DND-41 (cell line): ENCODE measurements at regions not wholly inside any gene's neighbourhood (a gene's known extent, or its start where the extent isn't known, plus 50 kb on each side); places are given as distances from the start of the nearest gene placed in this dataset.

Source experiments
- ATAC-seq: fragments of 200-7000 bp; cut with Tn5 transposase; 3 replicates; pipeline ENCODE4 v1.9.1; 2021; ENCODE audit warnings: low read depth; ENCODE audit not compliant: insufficient read depth
- DNase-seq: peaks from one replicate; pipeline ENCODE4 v3.0.0-alpha.2; 2020
- H2AFZ ChIP-seq: 2 replicates; pipeline ENCODE4 v1.6.0; 2012; ENCODE audit warnings: low read depth, low read length
- H3K27ac ChIP-seq: 2 replicates; pipeline ENCODE4 v1.5.1; 2012; ENCODE audit warnings: low read length, inconsistent platforms
- H3K27me3 ChIP-seq: fragments of 200-600 bp; sonication (generic); 2 replicates; pipeline ENCODE4 v1.6.0; 2012; ENCODE audit warnings: low read length, mild to moderate bottlenecking, inconsistent platforms; ENCODE audit not compliant: insufficient read depth, poor library complexity
- H3K36me3 ChIP-seq: 2 replicates; pipeline ENCODE4 v1.5.1; 2012; ENCODE audit warnings: low read length, inconsistent platforms; ENCODE audit not compliant: insufficient read depth
- H3K4me1 ChIP-seq: 2 replicates; pipeline ENCODE4 v1.5.1; 2012; ENCODE audit warnings: mild to moderate bottlenecking, low read length; ENCODE audit not compliant: insufficient read depth
- H3K4me2 ChIP-seq: 2 replicates; pipeline ENCODE4 v1.6.0; 2012; ENCODE audit warnings: mild to moderate bottlenecking, moderate library complexity, low read length, inconsistent platforms; ENCODE audit not compliant: insufficient read depth
- H3K4me3 ChIP-seq, 2 experiments: fragments of 200-600 bp in 1 of 2; shearing (Covaris generic) in 1 of 2; 2 replicates each; pipeline ENCODE4 v1.5.1; 2012 to 2016; ENCODE audit warnings: inconsistent platforms in 2 of 2, low read length in 2 of 2, mild to moderate bottlenecking in 2 of 2, low read depth in 1 of 2, moderate library complexity in 1 of 2
- H3K79me2 ChIP-seq: 2 replicates; pipeline ENCODE4 v1.6.0; 2012; ENCODE audit warnings: low read length, inconsistent platforms; ENCODE audit not compliant: insufficient read depth
- H3K9ac ChIP-seq: 2 replicates; pipeline ENCODE4 v1.6.0; 2012; ENCODE audit warnings: low read depth, mild to moderate bottlenecking, inconsistent platforms, low read length, moderate library complexity
- H3K9me3 ChIP-seq: 2 replicates; pipeline ENCODE4 v1.5.1; 2012; ENCODE audit warnings: low read length, moderate library complexity, mild to moderate bottlenecking, inconsistent platforms; ENCODE audit not compliant: insufficient read depth, severe bottlenecking
- H4K20me1 ChIP-seq: 2 replicates; pipeline ENCODE4 v1.6.0; 2012; ENCODE audit warnings: low read length; ENCODE audit not compliant: insufficient read depth
- EZH2 ChIP-seq: IDR thresholded peaks from 3 replicates; pipeline ENCODE4 v1.6.1; 2012; ENCODE audit warnings: borderline replicate concordance, low read depth, mild to moderate bottlenecking, moderate library complexity, low read length, inconsistent platforms; ENCODE audit not compliant: severe bottlenecking
- TF ChIP-seq, protein P1 (sequence below): IDR thresholded peaks from 2 replicates; pipeline ENCODE4 v1.5.1; 2012; ENCODE audit warnings: borderline replicate concordance, low read length, moderate library complexity, mild to moderate bottlenecking; ENCODE audit not compliant: poor library complexity, severe bottlenecking; ENCODE audit errors: extremely low read depth

DNA sequence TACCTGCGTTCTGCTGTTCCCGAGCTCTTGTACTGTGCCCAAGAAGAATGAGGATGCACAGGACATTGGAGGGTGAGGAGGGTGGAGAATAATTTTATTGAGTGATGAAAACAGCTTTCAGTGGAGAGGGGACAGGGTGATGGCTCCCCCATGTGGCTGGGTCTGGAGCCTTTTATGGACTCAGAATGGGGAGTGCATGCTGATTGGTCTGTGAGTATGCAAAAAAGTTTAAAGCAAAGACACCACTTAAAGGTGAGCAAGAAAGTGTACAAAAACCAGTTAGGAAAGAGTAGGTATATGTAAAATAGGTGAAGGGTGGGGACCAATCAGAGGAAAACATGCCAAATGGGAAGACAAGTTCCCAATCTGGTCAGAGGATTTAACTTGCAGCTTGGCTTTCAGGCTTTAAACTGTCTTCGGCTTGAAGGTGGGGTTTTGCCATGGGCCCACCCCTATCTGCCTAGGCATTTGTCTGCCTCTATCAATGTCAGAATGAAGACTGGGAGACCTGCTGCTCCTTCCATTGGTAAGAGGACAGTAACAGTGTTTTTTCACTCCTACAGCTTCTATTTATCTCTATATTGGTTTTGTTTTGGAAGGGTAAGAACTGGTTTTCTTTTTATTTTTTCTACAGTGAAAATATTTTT is 118.0 kb upstream of the RAI14 start:
- no peak for ATAC-seq
- no peak for DNase-seq
- Histone ChIP-seq H4K20me1 (no peaks in the 10 kb centered on the region), H3K4me1 (no peaks in the 10 kb centered on the region), H3K79me2 (no peaks in the 10 kb centered on the region), H3K9me3 (no peaks in the 10 kb centered on the region), H3K9ac (no peak overlapping the region), H3K27ac (no peak overlapping the region), H2AFZ (no peak overlapping the region), H3K27me3 (peaks cover 2% of the 10 kb centered on the region), H3K4me3 (no peak overlapping the region), H3K4me2 (no peak overlapping the region), H3K36me3 (no peaks in the 10 kb centered on the region)
- no peak for TF ChIP-seq EZH2
- TF ChIP-seq, protein P1, sequence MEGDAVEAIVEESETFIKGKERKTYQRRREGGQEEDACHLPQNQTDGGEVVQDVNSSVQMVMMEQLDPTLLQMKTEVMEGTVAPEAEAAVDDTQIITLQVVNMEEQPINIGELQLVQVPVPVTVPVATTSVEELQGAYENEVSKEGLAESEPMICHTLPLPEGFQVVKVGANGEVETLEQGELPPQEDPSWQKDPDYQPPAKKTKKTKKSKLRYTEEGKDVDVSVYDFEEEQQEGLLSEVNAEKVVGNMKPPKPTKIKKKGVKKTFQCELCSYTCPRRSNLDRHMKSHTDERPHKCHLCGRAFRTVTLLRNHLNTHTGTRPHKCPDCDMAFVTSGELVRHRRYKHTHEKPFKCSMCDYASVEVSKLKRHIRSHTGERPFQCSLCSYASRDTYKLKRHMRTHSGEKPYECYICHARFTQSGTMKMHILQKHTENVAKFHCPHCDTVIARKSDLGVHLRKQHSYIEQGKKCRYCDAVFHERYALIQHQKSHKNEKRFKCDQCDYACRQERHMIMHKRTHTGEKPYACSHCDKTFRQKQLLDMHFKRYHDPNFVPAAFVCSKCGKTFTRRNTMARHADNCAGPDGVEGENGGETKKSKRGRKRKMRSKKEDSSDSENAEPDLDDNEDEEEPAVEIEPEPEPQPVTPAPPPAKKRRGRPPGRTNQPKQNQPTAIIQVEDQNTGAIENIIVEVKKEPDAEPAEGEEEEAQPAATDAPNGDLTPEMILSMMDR: peak; percentile 40

DNA sequence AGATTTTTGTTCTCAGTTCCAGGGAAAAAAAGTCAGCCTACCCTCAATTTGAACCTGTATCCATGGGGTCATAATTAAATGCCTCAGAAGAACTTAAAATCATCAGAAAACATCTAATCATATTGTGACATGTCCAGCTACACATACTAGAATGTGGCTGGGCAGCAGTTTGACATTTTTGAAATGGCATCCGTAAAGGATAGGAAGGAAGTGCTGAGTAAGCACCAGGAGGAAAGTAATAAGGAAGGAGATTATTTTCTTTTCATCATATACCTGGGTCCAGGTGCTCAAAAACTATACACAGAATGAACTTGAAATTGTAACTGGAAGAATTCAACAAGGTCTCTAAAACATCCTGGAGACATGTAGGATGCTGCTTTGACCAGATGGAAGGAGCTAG is 116.9 kb upstream of the RAI14 start:
- Histone ChIP-seq H3K79me2 (no peaks in the 10 kb centered on the region), H3K9me3 (no peaks in the 10 kb centered on the region), H4K20me1 (no peaks in the 10 kb centered on the region), H3K9ac (no peak overlapping the region), H3K4me2 (no peak overlapping the region), H3K4me1 (no peaks in the 10 kb centered on the region), H3K36me3 (no peaks in the 10 kb centered on the region), H2AFZ (no peak overlapping the region), H3K4me3 (no peak overlapping the region), H3K27me3 (peaks cover 2% of the 10 kb centered on the region), H3K27ac (no peak overlapping the region)
- no peak for ATAC-seq
- no peak for TF ChIP-seq EZH2
- TF ChIP-seq, protein P1: no peak
- DNase-seq: no peak

DNA sequence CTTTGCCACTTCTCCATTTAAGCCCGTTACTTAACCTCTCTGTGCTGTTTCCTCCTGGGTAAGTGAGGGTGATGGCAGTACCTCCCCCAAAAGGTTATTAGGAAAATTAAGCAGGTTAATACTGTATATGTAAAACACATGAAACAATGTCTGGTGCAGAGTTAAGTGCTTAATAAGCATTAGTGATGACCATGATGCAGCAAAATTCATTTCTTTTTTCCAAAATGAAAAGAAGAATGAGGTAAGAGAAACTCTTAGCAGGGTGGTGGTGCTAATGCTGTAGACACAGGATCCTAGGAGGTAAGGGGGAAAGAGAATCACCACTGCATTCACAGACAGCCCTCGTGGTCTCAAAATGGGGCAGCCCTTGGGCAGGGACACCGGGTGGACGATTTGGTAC is 115.1 kb upstream of the RAI14 start:
- Histone ChIP-seq H3K4me2 (no peak overlapping the region), H3K9me3 (no peaks in the 10 kb centered on the region), H3K4me1 (no peaks in the 10 kb centered on the region), H3K4me3 (no peak overlapping the region), H3K36me3 (no peaks in the 10 kb centered on the region), H3K27ac (no peak overlapping the region), H2AFZ (no peak overlapping the region), H4K20me1 (no peaks in the 10 kb centered on the region), H3K27me3 (peaks cover 2% of the 10 kb centered on the region), H3K9ac (no peak overlapping the region), H3K79me2 (no peaks in the 10 kb centered on the region)
- no peak for ATAC-seq
- no peak for DNase-seq
- TF ChIP-seq EZH2: no peak
- TF ChIP-seq, protein P1: no peak
